ENCODE measurements at regions not wholly inside any gene's neighbourhood (a gene's known extent, or its start where the extent isn't known, plus 50 kb on each side); places are given as distances from the start of the nearest gene placed in this dataset.

- Histone ChIP-seq H4K20me1 (ENCODE audit: insufficient read depth) (no peaks in the 10 kb centered on the region), H3F3A (replicated peaks; ENCODE audit: insufficient read depth) (no peaks in the 10 kb centered on the region), H3K9me2 (no peaks in the 10 kb centered on the region), H3K79me2 (ENCODE audit: insufficient read depth) (no peaks in the 10 kb centered on the region), H3K4me3 (ENCODE audit: low read depth in 2 of 2, low read length in 1 of 2) (no peak overlapping the region), H2AFZ (ENCODE audit: low read depth) (no peak overlapping the region), H3K27me3 (ENCODE audit: insufficient read depth) (no peaks in the 10 kb centered on the region; the same call in 1 of the 2 replicates), H3K36me3 (replicated peaks in 1 of 2; ENCODE audit: control insufficient read depth in 1 of 2, insufficient read depth in 2 of 2, low read length in 1 of 2) (no peaks in the 10 kb centered on the region), H3K27ac (ENCODE audit: low read depth in 2 of 2, low read length in 1 of 2) (no peak overlapping the region; a peak in 1 of 4 replicates), H3K9ac (no peak overlapping the region), H3K4me2 (no peak overlapping the region), H3K4me1 (ENCODE audit: control insufficient read depth in 1 of 2, insufficient read depth in 2 of 2, low read depth in 1 of 2, low read length in 1 of 2) (peaks cover 0 to 5% of the 10 kb centered on the region in 2 experiments; a peak in 2 of 4 replicates), H3K9me3 (no peaks in the 10 kb centered on the region)
- TF ChIP-seq MEF2A (IDR thresholded peaks at IDR 0.05; ENCODE audit: borderline replicate concordance, low read depth) (no peak), REST (IDR thresholded peaks at IDR 0.05; ENCODE audit: low read depth, low read length) (no peak)
- WGBS (ENCODE audit: low lambda C conversion rate), result 41% methylated on average over 4 of the region's 8 CpGs
- no peak for DNase-seq
- ChIA-PET POLR2A (no interaction called here), CTCF (interaction anchor here (0.6 kb wide), 1 partner anchor 259 kb away, joined by 3 read pairs; no protein-coding TSS in a partner anchor)
Observed at GRCh38 chrX:39836802-39837420, 260.8 kb downstream of the BCOR start.

GRCh38 chrX:39837688-39838087, 260.1 kb downstream of the BCOR start:
- ChIA-PET POLR2A (no interaction called here), CTCF (no interaction called here)
- H3K9me2 ChIP-seq, result no peaks in the 10 kb centered on the region
- H3K79me2 ChIP-seq (ENCODE audit: insufficient read depth), result no peaks in the 10 kb centered on the region
- H3K9me3 ChIP-seq, result no peaks in the 10 kb centered on the region
- peaks cover 0 to 7% of the 10 kb centered on the region in 2 experiments; a peak in 2 of 4 replicates for H3K4me1 ChIP-seq (ENCODE audit: control insufficient read depth in 1 of 2, insufficient read depth in 2 of 2, low read depth in 1 of 2, low read length in 1 of 2)
- no peaks in the 10 kb centered on the region for H3K36me3 ChIP-seq (replicated peaks in 1 of 2; ENCODE audit: control insufficient read depth in 1 of 2, insufficient read depth in 2 of 2, low read length in 1 of 2)
- no peak overlapping the region for H3K27ac ChIP-seq (ENCODE audit: low read depth in 2 of 2, low read length in 1 of 2)
- no peak overlapping the region for H3K9ac ChIP-seq
- H2AFZ ChIP-seq (ENCODE audit: low read depth), result no peak overlapping the region
- no peaks in the 10 kb centered on the region; the same call in 1 of the 2 replicates for H3K27me3 ChIP-seq (ENCODE audit: insufficient read depth)
- no peak for TF ChIP-seq POLR2AphosphoS5 (IDR thresholded peaks at IDR 0.05; ENCODE audit: low read depth, low read length)
- TF ChIP-seq NFIC (IDR thresholded peaks at IDR 0.05; ENCODE audit: borderline replicate concordance), result no peak
- TF ChIP-seq EZH2phosphoT487 (IDR thresholded peaks at IDR 0.05; ENCODE audit: borderline replicate concordance, low read depth), result no peak
- no peak overlapping the region for H3K4me2 ChIP-seq
- no peak for DNase-seq
- 76% methylated on average over 2 of the region's 2 CpGs for WGBS (ENCODE audit: low lambda C conversion rate)
- H3F3A ChIP-seq (replicated peaks; ENCODE audit: insufficient read depth), result no peaks in the 10 kb centered on the region
- no peak overlapping the region for H3K4me3 ChIP-seq (ENCODE audit: low read depth in 2 of 2, low read length in 1 of 2)
- H4K20me1 ChIP-seq (ENCODE audit: insufficient read depth), result no peaks in the 10 kb centered on the region

- TF ChIP-seq TCF12 (IDR thresholded peaks at IDR 0.05) (no peak), GATA2 (CRISPR knock-in tag; IDR thresholded peaks at IDR 0.05) (no peak), RXRA (IDR thresholded peaks at IDR 0.05; ENCODE audit: borderline replicate concordance, low read depth) (no peak), MXI1 (IDR thresholded peaks at IDR 0.05; ENCODE audit: low read depth, low read length) (no peak), RAD21 (IDR thresholded peaks at IDR 0.05; ENCODE audit: low read length) (no peak), IRF3 (IDR thresholded peaks at IDR 0.05; ENCODE audit: low read depth, low read length) (no peak)
- DNase-seq, result no peak
- CTCF ChIA-PET, result no interaction called here
- H3K79me2 ChIP-seq (ENCODE audit: insufficient read depth), result no peaks in the 10 kb centered on the region
- no peaks in the 10 kb centered on the region for H3K36me3 ChIP-seq (replicated peaks in 1 of 2; ENCODE audit: control insufficient read depth in 1 of 2, insufficient read depth in 2 of 2, low read length in 1 of 2)
- no peak overlapping the region for H2AFZ ChIP-seq (ENCODE audit: low read depth)
- H3K27me3 ChIP-seq (ENCODE audit: insufficient read depth), result peaks cover 11% of the 10 kb centered on the region; the same call in 1 of the 2 replicates
- H3K27ac ChIP-seq (ENCODE audit: low read depth in 2 of 2, low read length in 1 of 2), result no peak overlapping the region
- H3K9ac ChIP-seq, result no peak overlapping the region
- H3F3A ChIP-seq (replicated peaks; ENCODE audit: insufficient read depth), result no peaks in the 10 kb centered on the region
- no peak overlapping the region for H3K4me2 ChIP-seq
- 36% methylated on average over 6 of the region's 6 CpGs for WGBS (ENCODE audit: low lambda C conversion rate)
- POLR2A ChIA-PET, result no interaction called here
- H4K20me1 ChIP-seq (ENCODE audit: insufficient read depth), result no peaks in the 10 kb centered on the region
- peaks cover 0 to 7% of the 10 kb centered on the region in 2 experiments; a peak in 2 of 4 replicates for H3K4me1 ChIP-seq (ENCODE audit: control insufficient read depth in 1 of 2, insufficient read depth in 2 of 2, low read depth in 1 of 2, low read length in 1 of 2)
- no peaks in the 10 kb centered on the region for H3K9me2 ChIP-seq
- H3K9me3 ChIP-seq, result no peaks in the 10 kb centered on the region
- no peak overlapping the region for H3K4me3 ChIP-seq (ENCODE audit: low read depth in 2 of 2, low read length in 1 of 2)
Observed at GRCh38 chrX:39839371-39839770, 258.4 kb downstream of the BCOR start.
